Kidney (tissue), 13 donors: ENCODE measurements at regions not wholly inside any gene's neighbourhood (a gene's known extent, or its start where the extent isn't known, plus 50 kb on each side); places are given as distances from the start of the nearest gene placed in this dataset.
A peak's percentile ranks its signal among the peaks of the same experiment; 100 is the strongest.

Source experiments
- DNase-seq, 5 donors: peaks; one replicate each; pipeline ENCODE4 v3.0.0-alpha.2; 2013 to 2020
- FAIRE-seq: peaks from 2 replicates; lab custom pipeline; 2012; peaks lifted over from hg19 to GRCh38; lab: Jason Lieb, UNC
- H3K27ac ChIP-seq, 2 donors: one replicate each; pipeline ENCODE4 v1.7.0; 2013; ENCODE audit warnings: low read depth in 2 of 2, low read length in 2 of 2, inconsistent platforms in 1 of 2
- H3K27me3 ChIP-seq: one replicate; pipeline ENCODE4 v1.7.1; 2013; ENCODE audit warnings: low read length, inconsistent platforms; ENCODE audit not compliant: control insufficient read depth, insufficient read depth
- H3K36me3 ChIP-seq, 3 donors: one replicate each; pipeline versions ENCODE4 v1.7.0 to v1.7.1; 2013; ENCODE audit warnings: low read length in 3 of 3, control low read depth in 1 of 3, inconsistent platforms in 1 of 3; ENCODE audit not compliant: insufficient read depth in 3 of 3, control insufficient read depth in 2 of 3
- H3K4me1 ChIP-seq, 3 donors: one replicate each; pipeline versions ENCODE4 v1.7.0 to v1.7.1; 2013; ENCODE audit warnings: low read length in 3 of 3, inconsistent platforms in 1 of 3, low read depth in 1 of 3; ENCODE audit not compliant: control insufficient read depth in 2 of 3, insufficient read depth in 2 of 3
- H3K4me3 ChIP-seq, 3 donors: one replicate each; pipeline versions ENCODE4 v1.7.0 to v1.8.1; 2013; ENCODE audit warnings: low read length in 3 of 3, control low read depth in 1 of 3, inconsistent platforms in 1 of 3
- H3K9ac ChIP-seq, 3 donors: one replicate each; pipeline versions ENCODE4 v1.7.0 to v1.7.1; 2013; ENCODE audit warnings: low read length in 3 of 3, control low read depth in 1 of 3, inconsistent platforms in 1 of 3
- H3K9me3 ChIP-seq, 3 donors: one replicate each; pipeline versions ENCODE4 v1.7.0 to v1.7.1; 2013; ENCODE audit warnings: low read length in 3 of 3, control low read depth in 1 of 3, inconsistent platforms in 1 of 3; ENCODE audit not compliant: control insufficient read depth in 2 of 3, insufficient read depth in 1 of 3
- intact Hi-C: fragments of 100-400 bp; cut with DNase I; formaldehyde crosslinking; loops from one replicate; pipeline ENCODE4 v1.11.1; 2022
- TF ChIP-seq, protein P1 (sequence below): IDR thresholded peaks from 3 replicates; pipeline ENCODE4 v1.5.1; 2012; ENCODE audit warnings: mild to moderate bottlenecking, moderate library complexity, borderline replicate concordance; ENCODE audit not compliant: insufficient read depth; ENCODE audit errors: extremely low read depth
- donor health status: control.
- donor health status: control.
- donor health status: control.
- donor health status: control.
- donor health status: control.
- donor health status: DM: yes; HTN: yes; CAD: no.
- donor health status: Normal renal cell carcinoma (clear cell type).

DNA sequence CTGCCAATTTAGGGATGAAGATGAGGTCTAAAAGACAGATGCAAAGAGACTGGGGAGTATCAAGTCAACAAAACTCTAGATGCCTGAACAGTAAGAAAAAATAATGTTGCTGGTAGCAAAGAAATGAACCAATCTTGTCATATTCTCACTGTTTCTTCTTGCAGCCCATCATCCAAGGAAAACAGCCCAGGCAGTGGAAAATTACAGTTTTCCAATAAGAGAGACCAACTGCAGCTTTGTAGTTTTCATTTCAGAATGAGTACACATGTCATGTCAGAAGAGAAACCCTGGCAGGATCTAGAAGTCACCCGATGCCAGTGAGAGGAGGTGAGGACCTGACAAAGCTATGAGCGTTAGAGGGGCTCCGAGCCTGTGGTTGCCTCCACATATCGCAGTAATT lies 500.4 kb upstream of the PSMD7 start:
- intact Hi-C loops: no loop called here
- FAIRE-seq: no peak

GRCh38 chr16:73794994-73795393 lies 501.6 kb upstream of the PSMD7 start:
- Histone ChIP-seq H3K27ac (no peak overlapping the region), H3K9ac (no peak overlapping the region), H3K9me3 (no peaks in the 10 kb centered on the region), H3K27me3 (no peaks in the 10 kb centered on the region), H3K36me3 (no peaks in the 10 kb centered on the region), H3K4me1 (no peaks in the 10 kb centered on the region), H3K4me3 (no peak overlapping the region)
- DNase-seq: no peak
- TF ChIP-seq, protein P1, sequence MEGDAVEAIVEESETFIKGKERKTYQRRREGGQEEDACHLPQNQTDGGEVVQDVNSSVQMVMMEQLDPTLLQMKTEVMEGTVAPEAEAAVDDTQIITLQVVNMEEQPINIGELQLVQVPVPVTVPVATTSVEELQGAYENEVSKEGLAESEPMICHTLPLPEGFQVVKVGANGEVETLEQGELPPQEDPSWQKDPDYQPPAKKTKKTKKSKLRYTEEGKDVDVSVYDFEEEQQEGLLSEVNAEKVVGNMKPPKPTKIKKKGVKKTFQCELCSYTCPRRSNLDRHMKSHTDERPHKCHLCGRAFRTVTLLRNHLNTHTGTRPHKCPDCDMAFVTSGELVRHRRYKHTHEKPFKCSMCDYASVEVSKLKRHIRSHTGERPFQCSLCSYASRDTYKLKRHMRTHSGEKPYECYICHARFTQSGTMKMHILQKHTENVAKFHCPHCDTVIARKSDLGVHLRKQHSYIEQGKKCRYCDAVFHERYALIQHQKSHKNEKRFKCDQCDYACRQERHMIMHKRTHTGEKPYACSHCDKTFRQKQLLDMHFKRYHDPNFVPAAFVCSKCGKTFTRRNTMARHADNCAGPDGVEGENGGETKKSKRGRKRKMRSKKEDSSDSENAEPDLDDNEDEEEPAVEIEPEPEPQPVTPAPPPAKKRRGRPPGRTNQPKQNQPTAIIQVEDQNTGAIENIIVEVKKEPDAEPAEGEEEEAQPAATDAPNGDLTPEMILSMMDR: no peak
- FAIRE-seq: no peak
- intact Hi-C loops: no loop called here

More for the DNA sequence above, 500.4 kb upstream of the PSMD7 start:
- no peak overlapping the region for H3K27ac ChIP-seq
- no peaks in the 10 kb centered on the region for H3K9me3 ChIP-seq
- no peaks in the 10 kb centered on the region for H3K36me3 ChIP-seq
- H3K4me1 ChIP-seq: no peaks in the 10 kb centered on the region
- no peak overlapping the region for H3K4me3 ChIP-seq
- H3K9ac ChIP-seq: no peak overlapping the region
- H3K27me3 ChIP-seq: no peaks in the 10 kb centered on the region
- no peak for DNase-seq
- TF ChIP-seq, protein P1: no peak

DNA sequence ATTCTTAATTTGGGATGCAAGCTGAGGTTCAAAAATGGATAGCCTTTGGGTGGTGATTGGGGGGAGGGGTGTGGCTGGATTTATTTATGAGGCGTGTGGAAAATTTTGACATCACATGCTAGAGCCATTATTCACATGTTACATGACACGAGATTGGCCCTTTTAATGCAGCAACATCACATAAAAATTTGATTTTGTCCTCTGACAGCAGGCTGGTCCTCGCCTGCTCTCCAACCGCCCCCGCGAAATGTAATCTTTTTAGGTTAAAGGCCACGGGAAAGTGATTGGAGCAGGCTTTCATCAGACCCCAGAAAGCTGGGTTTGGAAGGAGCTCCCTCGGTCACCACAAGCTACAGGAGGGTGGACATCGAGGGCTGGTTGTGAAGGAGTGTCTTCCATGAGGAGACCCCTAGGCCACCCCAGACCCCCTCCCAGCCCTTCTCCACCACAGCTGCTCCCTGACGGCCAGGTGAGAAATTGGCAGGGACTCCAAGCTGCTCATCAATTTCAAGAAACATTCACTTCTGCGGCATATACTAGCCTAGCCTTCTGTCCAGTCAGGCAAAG lies 502.7 kb upstream of the PSMD7 start:
- TF ChIP-seq, protein P1: no peak
- H3K27me3 ChIP-seq: no peaks in the 10 kb centered on the region
- H3K4me1 ChIP-seq: no peaks in the 10 kb centered on the region
- intact Hi-C loops: no loop called here
- FAIRE-seq: no peak
- H3K36me3 ChIP-seq: no peaks in the 10 kb centered on the region
- no peaks in the 10 kb centered on the region for H3K9me3 ChIP-seq
- DNase-seq: peak in 3 of 5 donors; percentile 21 to 35 (median 29)
- H3K4me3 ChIP-seq: no peak overlapping the region
- H3K9ac ChIP-seq: no peak overlapping the region
- H3K27ac ChIP-seq: no peak overlapping the region

GRCh38 chr16:73793260-73793659 lies 503.4 kb upstream of the PSMD7 start:
- Histone ChIP-seq H3K36me3 (no peaks in the 10 kb centered on the region), H3K27ac (no peak overlapping the region), H3K4me1 (no peaks in the 10 kb centered on the region), H3K9me3 (no peaks in the 10 kb centered on the region), H3K27me3 (no peaks in the 10 kb centered on the region), H3K9ac (no peak overlapping the region), H3K4me3 (no peak overlapping the region)
- DNase-seq (no peak), FAIRE-seq (no peak)
- TF ChIP-seq, protein P1: no peak
- intact Hi-C loops: no loop called here
